Stomach (tissue), 8 donors: ENCODE measurements at regions not wholly inside any gene's neighbourhood (a gene's known extent, or its start where the extent isn't known, plus 50 kb on each side); places are given as distances from the start of the nearest gene placed in this dataset.

Experiments used
- DNase-seq, 2 donors: peaks; one replicate each; pipeline versions ENCODE4 v3.0.0 to v3.0.0-alpha.2; 2013 to 2019
- H3K27ac ChIP-seq, 5 donors: fragments of 200-600 bp in 4 of 5; sonication (generic) in 4 of 5; one replicate each; pipeline ENCODE4 v1.5.1; 2013 to 2019; ENCODE audit warnings: mild to moderate bottlenecking in 1 of 5, moderate library complexity in 1 of 5
- H3K27me3 ChIP-seq, 3 donors: fragments of 200-600 bp; sonication (generic); one replicate each; pipeline ENCODE4 v1.5.1; 2017 to 2019; ENCODE audit warnings: mixed run types in 1 of 3
- H3K36me3 ChIP-seq, 4 donors: fragments of 200-600 bp; sonication (generic); 1 replicate in 3 of 4; 2 replicates in 1 of 4; pipeline ENCODE4 v1.5.1; 2016 to 2019
- H3K4me1 ChIP-seq, 4 donors: fragments of 200-600 bp; sonication (generic); one replicate each; pipeline ENCODE4 v1.5.1; 2016 to 2019
- H3K4me3 ChIP-seq, 4 donors: fragments of 200-600 bp; sonication (generic) in 3 of 4; one replicate each; pipeline ENCODE4 v1.5.1; 2016 to 2019; ENCODE audit warnings: mild to moderate bottlenecking in 1 of 4
- H3K9me3 ChIP-seq, 4 donors: fragments of 200-600 bp; sonication (generic); one replicate each; pipeline ENCODE4 v1.5.1; 2016 to 2019
- CTCF ChIP-seq, 7 experiments: fragments of 450-650 bp in 4 of 7; fragments of 200-600 bp in 3 of 7; sonication (generic) in 3 of 7; IDR thresholded peaks; one replicate each; pipeline ENCODE4 v1.5.1; 2016 to 2019; ENCODE audit warnings: antibody characterized with exemption in 7 of 7, control low read depth in 2 of 7, mild to moderate bottlenecking in 1 of 7
- EP300 ChIP-seq: sonication (generic); formaldehyde crosslinking; IDR thresholded peaks from one replicate; pipeline ENCODE4 v1.6.1; 2017; ENCODE audit warnings: antibody characterized with exemption
- POLR2A ChIP-seq, 4 donors: fragments of 450-650 bp; IDR thresholded peaks; one replicate each; pipeline ENCODE4 v1.6.1; 2016; ENCODE audit warnings: antibody characterized with exemption in 4 of 4, control low read depth in 2 of 4, mild to moderate bottlenecking in 1 of 4, moderate library complexity in 1 of 4
- POLR2AphosphoS5 ChIP-seq, 3 donors: sonication (generic); formaldehyde crosslinking; IDR thresholded peaks; one replicate each; pipeline ENCODE4 v1.6.1; 2016; ENCODE audit warnings: antibody characterized with exemption in 3 of 3
- WGBS, 5 donors: extraction: QIAGEN DNeasy Blood & Tissue Kit in 3 of 5; methylation state at CpG; one replicate each; pipeline versions ENCODE4 v1.1.5 to v1.1.7; 2013 to 2018; 5-methylcytosine and 5-hydroxymethylcytosine counted together
- intact Hi-C: fragments of 100-400 bp; cut with DNase I; formaldehyde crosslinking; loops from one replicate; pipeline ENCODE4 v1.15.1; 2023; ENCODE audit warnings: low total_unique reads
- donor health status: healthy with polysubstance abuse.
- donor health status: Bipolar disorder and iron deficiency.
- donor health status: healthy.

GRCh38 chr7:1369916-1370657, 89.2 kb downstream of the MICALL2 start:
- intact Hi-C loops: no loop called here
- Histone ChIP-seq H3K27me3 (peaks cover 34 to 100% (median 59%) of the 10 kb centered on the region in 3 donors), H3K4me1 (peaks cover 0 to 11% (median 5%) of the 10 kb centered on the region in 4 donors), H3K4me3 (no peak overlapping the region), H3K27ac (no peak overlapping the region), H3K36me3 (no peaks in the 10 kb centered on the region), H3K9me3 (peaks cover 0 to 13% (median 12%) of the 10 kb centered on the region in 4 donors)
- no peak for DNase-seq
- WGBS, 5 donors: 19 to 27% (median 24%) methylated on average over 11 to 14 of the region's 14 CpGs
- no peak for TF ChIP-seq POLR2AphosphoS5 (IDR thresholded peaks at IDR 0.05)

- no peak for DNase-seq
These were observed 88.5 kb downstream of the MICALL2 start for GRCh38 chr7:1370738-1371137.

GRCh38 chr7:1372063-1372462, 87.2 kb downstream of the MICALL2 start:
- Histone ChIP-seq H3K36me3 (no peaks in the 10 kb centered on the region), H3K9me3 (no peaks in the 10 kb centered on the region), H3K27ac (no peak overlapping the region), H3K4me3 (no peak overlapping the region), H3K27me3 (peaks cover 34 to 100% (median 58%) of the 10 kb centered on the region in 3 donors), H3K4me1 (peaks cover 0 to 11% (median 5%) of the 10 kb centered on the region in 4 donors)
- 78 to 89% (median 81%) methylated on average over 6 of the region's 6 CpGs for WGBS, 5 donors
- TF ChIP-seq EP300: no peak
- TF ChIP-seq CTCF (IDR thresholded peaks at IDR 0.05): no peak
- no peak for TF ChIP-seq POLR2A (IDR thresholded peaks at IDR 0.05)
- no peak for TF ChIP-seq POLR2AphosphoS5 (IDR thresholded peaks at IDR 0.05)
- intact Hi-C loops: no loop called here
- no peak for DNase-seq

More at GRCh38 chr7:1370738-1371137, 88.5 kb downstream of the MICALL2 start:
- peaks cover 0 to 6% (median 6%) of the 10 kb centered on the region in 4 donors for H3K9me3 ChIP-seq
- WGBS, 5 donors: 75 to 83% (median 76%) methylated on average over 9 of the region's 9 CpGs
- peaks cover 34 to 100% (median 60%) of the 10 kb centered on the region in 3 donors for H3K27me3 ChIP-seq
- H3K4me1 ChIP-seq: peaks cover 0 to 11% (median 5%) of the 10 kb centered on the region in 4 donors
- no peak overlapping the region for H3K27ac ChIP-seq
- TF ChIP-seq EP300: no peak
- no peak for TF ChIP-seq CTCF (IDR thresholded peaks at IDR 0.05)
- TF ChIP-seq POLR2A (IDR thresholded peaks at IDR 0.05): no peak
- no peak for TF ChIP-seq POLR2AphosphoS5 (IDR thresholded peaks at IDR 0.05)
- intact Hi-C loops: no loop called here
- no peak overlapping the region for H3K4me3 ChIP-seq
- H3K36me3 ChIP-seq: no peaks in the 10 kb centered on the region

- WGBS, 5 donors: 64 to 69% (median 65%) methylated on average over 21 to 23 of the region's 23 CpGs
- no peaks in the 10 kb centered on the region for H3K36me3 ChIP-seq
- H3K4me1 ChIP-seq: peaks cover 0 to 11% (median 5%) of the 10 kb centered on the region in 4 donors
- H3K9me3 ChIP-seq: no peaks in the 10 kb centered on the region
- H3K27ac ChIP-seq: no peak overlapping the region
- H3K27me3 ChIP-seq: peaks cover 32 to 100% (median 57%) of the 10 kb centered on the region in 3 donors
- no peak overlapping the region for H3K4me3 ChIP-seq
- TF ChIP-seq POLR2A (IDR thresholded peaks at IDR 0.05): no peak
- no peak for TF ChIP-seq EP300
- TF ChIP-seq POLR2AphosphoS5 (IDR thresholded peaks at IDR 0.05): no peak
- TF ChIP-seq CTCF (IDR thresholded peaks at IDR 0.05): no peak
- no peak for DNase-seq
- intact Hi-C loops: no loop called here
These were observed 86.4 kb downstream of the MICALL2 start for GRCh38 chr7:1372671-1373379.
